MM.1S (cell line): ENCODE measurements at regions not wholly inside any gene's neighbourhood (a gene's known extent, or its start where the extent isn't known, plus 50 kb on each side); places are given as distances from the start of the nearest gene placed in this dataset.

Source experiments
- CTCF ChIP-seq: fragments of 300-600 bp; sonication (generic); IDR thresholded peaks from 2 replicates; pipeline ENCODE4 v1.5.1; 2016; ENCODE audit warnings: antibody characterized with exemption, low read length, mixed read lengths
- EZH2phosphoT487 ChIP-seq: fragments of 300-600 bp; sonication (generic); IDR thresholded peaks from 2 replicates; pipeline ENCODE4 v1.6.1; 2018; ENCODE audit warnings: antibody characterized with exemption, low read length

DNA sequence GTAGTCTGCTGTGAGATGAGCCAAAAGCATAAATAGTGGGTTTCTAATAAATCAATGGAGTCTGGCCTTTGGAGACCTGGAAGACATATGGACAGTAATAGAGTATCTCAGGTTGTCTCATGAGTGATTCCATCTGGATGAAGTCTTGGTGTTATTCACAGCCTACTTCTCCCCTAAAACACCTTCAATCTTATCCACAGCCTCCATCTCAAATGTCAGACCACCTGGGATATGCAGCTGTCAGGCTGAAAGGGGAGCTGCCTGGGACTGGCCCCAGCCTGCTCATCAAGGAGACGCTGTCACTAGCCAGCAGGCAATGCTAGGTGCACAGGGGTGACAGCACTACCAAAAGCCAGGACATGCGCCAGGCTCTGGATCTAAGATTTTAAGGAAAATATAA, 684.0 kb upstream of the ZEB2 start:
- TF ChIP-seq CTCF (no peak), EZH2phosphoT487 (no peak)
